GM12878 (cell line): ENCODE measurements at regions not wholly inside any gene's neighbourhood (a gene's known extent, or its start where the extent isn't known, plus 50 kb on each side); places are given as distances from the start of the nearest gene placed in this dataset.

Source experiments
- ATAC-seq: fragments of 200-7000 bp; cut with Tn5 transposase; 3 replicates; pipeline ENCODE4 v1.9.1; 2020; ENCODE audit warnings: mild to moderate bottlenecking, moderate library complexity
- BruUV-seq: library from RNA; stranded (reverse); fragments of 400-500 nt; replicated peaks from 2 replicates; lab custom pipeline; 2021; lab: Mats Ljungman, UMichigan
- CTCF ChIA-PET: fragments of 300-600 bp; sonication (Branson Sonifier 250); formaldehyde crosslinking; extraction: SDS; loops from one replicate; lab custom pipeline; 2021; ENCODE audit warnings: inconsistent platforms; lab: Yijun Ruan, JAX
- POLR2A ChIA-PET: fragments of 350-600 bp; formaldehyde crosslinking; extraction: SDS; loops from one replicate; lab custom pipeline; 2021; ENCODE audit warnings: inconsistent platforms; lab: Charles Lee
- RAD21 ChIA-PET: fragments of 300-600 bp; sonication (Branson Sonifier 250); formaldehyde crosslinking; loops from one replicate; lab custom pipeline; 2023; ENCODE audit warnings: antibody characterized with exemption; ENCODE audit not compliant: unreplicated experiment; lab: Charles Lee
- SMC1A ChIA-PET: fragments of 300-600 bp; sonication (Branson Sonifier 250); formaldehyde crosslinking; loops from one replicate; lab custom pipeline; 2023; ENCODE audit not compliant: unreplicated experiment, uncharacterized antibody; lab: Charles Lee
- DNase-seq: peaks from one replicate; pipeline ENCODE4 v3.0.0-alpha.2; 2011; ENCODE audit warnings: low read depth, low spot score
- FAIRE-seq: peaks from 3 replicates; lab custom pipeline; 2011; peaks lifted over from hg19 to GRCh38; lab: Jason Lieb, UNC
- H2AFZ ChIP-seq: 2 replicates; pipeline ENCODE4 v1.6.0; 2011; ENCODE audit warnings: low read depth, low read length, control low read depth; ENCODE audit not compliant: control insufficient read depth
- H3K27ac ChIP-seq: 2 replicates; pipeline ENCODE4 v1.5.1; 2011; ENCODE audit warnings: control low read depth; ENCODE audit not compliant: control insufficient read depth, insufficient read depth
- H3K27me3 ChIP-seq, 2 experiments: replicated peaks in 1 of 2; 2 replicates each; pipeline versions ENCODE4 v1.6.0 to v1.6.1; 2011; ENCODE audit warnings: low read length in 1 of 2; ENCODE audit not compliant: control insufficient read depth in 2 of 2, insufficient read depth in 2 of 2
- H3K36me3 ChIP-seq, 2 experiments: 2 replicates each; pipeline ENCODE4 v1.5.1; 2011; ENCODE audit warnings: low read length in 1 of 2; ENCODE audit not compliant: control insufficient read depth in 2 of 2, insufficient read depth in 2 of 2
- H3K4me1 ChIP-seq: 2 replicates; pipeline ENCODE4 v1.6.1; 2011; ENCODE audit warnings: mild to moderate bottlenecking, low read length, moderate library complexity, mixed read lengths; ENCODE audit not compliant: control insufficient read depth, insufficient read depth
- H3K4me2 ChIP-seq: 2 replicates; pipeline ENCODE4 v1.6.0; 2011; ENCODE audit warnings: control low read depth; ENCODE audit not compliant: control insufficient read depth, insufficient read depth
- H3K4me3 ChIP-seq: fragments of 200-600 bp; sonication (generic); 2 replicates; pipeline ENCODE4 v1.5.1; 2016
- H3K79me2 ChIP-seq: 2 replicates; pipeline ENCODE4 v1.6.0; 2011; ENCODE audit warnings: low read length; ENCODE audit not compliant: control insufficient read depth, insufficient read depth
- H3K9ac ChIP-seq: 2 replicates; pipeline ENCODE4 v1.8.0; 2011; ENCODE audit warnings: low read length, control low read depth, mixed read lengths; ENCODE audit not compliant: control insufficient read depth, insufficient read depth
- H3K9me3 ChIP-seq: replicated peaks from 3 replicates; pipeline ENCODE4 v1.5.1; 2011; ENCODE audit warnings: mild to moderate bottlenecking, low read length; ENCODE audit not compliant: control insufficient read depth, insufficient read depth
- H4K20me1 ChIP-seq: 2 replicates; pipeline ENCODE4 v1.6.0; 2011; ENCODE audit not compliant: control insufficient read depth, insufficient read depth
- ASH2L ChIP-seq: fragments of 300-600, 200-600 bp; sonication (generic); IDR thresholded peaks from 2 replicates; pipeline ENCODE4 v1.6.1; 2017; ENCODE audit warnings: low read depth, mild to moderate bottlenecking, borderline replicate concordance
- BHLHE40 ChIP-seq, 2 experiments: fragments of 450-650 bp in 1 of 2; IDR thresholded peaks; 2 replicates each; pipeline ENCODE4 v1.6.1; 2011 to 2017; ENCODE audit warnings: low read depth in 2 of 2, borderline replicate concordance in 1 of 2, improper control_type of control experiment in 1 of 2, low read length in 1 of 2, mild to moderate bottlenecking in 1 of 2
- HDAC6 ChIP-seq: fragments of 200-600 bp; sonication (generic); IDR thresholded peaks from one replicate; pipeline ENCODE4 v1.8.0; 2017; ENCODE audit warnings: antibody characterized with exemption; ENCODE audit not compliant: unreplicated experiment
- KLF5 ChIP-seq: fragments of 450-650 bp; IDR thresholded peaks from 2 replicates; pipeline ENCODE4 v1.6.1; 2014; ENCODE audit warnings: mild to moderate bottlenecking; ENCODE audit not compliant: partially characterized antibody
- MTA3 ChIP-seq: IDR thresholded peaks from 2 replicates; pipeline ENCODE4 v1.6.1; 2012; ENCODE audit warnings: low read length, inconsistent platforms, borderline replicate concordance
- NFYB ChIP-seq: IDR thresholded peaks from 2 replicates; pipeline ENCODE4 v1.6.1; 2011; ENCODE audit warnings: low read depth, mild to moderate bottlenecking, low read length, improper control_type of control experiment, moderate library complexity; ENCODE audit not compliant: insufficient read depth
- NR2F1 ChIP-seq: fragments of 450-650 bp; conservative IDR thresholded peaks from 2 replicates; pipeline ENCODE4 v1.6.1; 2017; ENCODE audit warnings: mild to moderate bottlenecking
- POLR2AphosphoS2 ChIP-seq: IDR thresholded peaks from 2 replicates; pipeline ENCODE4 v1.6.1; 2011; ENCODE audit warnings: low read depth, mild to moderate bottlenecking, low read length, improper control_type of control experiment, moderate library complexity
- RAD21 ChIP-seq: IDR thresholded peaks from 2 replicates; pipeline ENCODE4 v1.6.1; 2011; ENCODE audit warnings: mild to moderate bottlenecking, low read depth, low read length, moderate library complexity; ENCODE audit not compliant: insufficient read depth
- SMC3 ChIP-seq: IDR thresholded peaks from 2 replicates; pipeline ENCODE4 v1.6.1; 2011; ENCODE audit warnings: low read length, improper control_type of control experiment, borderline replicate concordance
- SUPT20H ChIP-seq: IDR thresholded peaks from 2 replicates; pipeline ENCODE4 v1.6.1; 2011; ENCODE audit warnings: low read depth, mild to moderate bottlenecking, low read length, moderate library complexity, borderline replicate concordance; ENCODE audit not compliant: control insufficient read depth
- YBX1 ChIP-seq: fragments of 450-650 bp; IDR thresholded peaks from 2 replicates; pipeline ENCODE4 v1.6.1; 2016; ENCODE audit warnings: antibody characterized with exemption
- ZSCAN29 ChIP-seq: fragments of 450-650 bp; IDR thresholded peaks from 2 replicates; pipeline ENCODE4 v1.6.1; 2017; ENCODE audit warnings: mild to moderate bottlenecking, moderate library complexity
- ZZZ3 ChIP-seq: IDR thresholded peaks from 2 replicates; pipeline ENCODE4 v1.6.1; 2011; ENCODE audit warnings: low read depth; ENCODE audit not compliant: control insufficient read depth, insufficient read length
- WGBS: methylation state at CpG from one replicate; pipeline ENCODE4 v1.1.6; 2016; ENCODE audit warnings: low lambda C conversion rate; ENCODE audit not compliant: insufficient replicate concordance, insufficient coverage; ENCODE audit errors: missing lambda C conversion rate; 5-methylcytosine and 5-hydroxymethylcytosine counted together
- in situ Hi-C: fragments of 300-500 bp; cut with MboI; formaldehyde crosslinking; loops from 9 replicates; pipeline ENCODE4 v1.14.3; 2018; ENCODE audit warnings: mixed read lengths
- intact Hi-C: fragments of 100-400 bp; cut with micrococcal nuclease; formaldehyde crosslinking; loops from one replicate; pipeline ENCODE4 v1.14.2; 2022; ENCODE audit not compliant: unreplicated experiment
- TF ChIP-seq, protein P1 (sequence below): fragments of 450-650 bp; IDR thresholded peaks from 2 replicates; pipeline ENCODE4 v1.6.1; 2017; ENCODE audit warnings: low read depth, mild to moderate bottlenecking, moderate library complexity
- TF ChIP-seq, protein P2 (sequence below): IDR thresholded peaks from 2 replicates; pipeline ENCODE4 v1.6.1; 2012; ENCODE audit warnings: low read depth, low read length, improper control_type of control experiment
- TF ChIP-seq, protein P3 (sequence below): fragments of 150-350 bp; IDR thresholded peaks from 2 replicates; pipeline ENCODE4 v1.6.1; 2016; ENCODE audit warnings: low read depth, low read length
- TF ChIP-seq, protein P4 (sequence below): fragments of 450-650 bp; formaldehyde crosslinking; IDR thresholded peaks from 2 replicates; pipeline ENCODE4 v1.4.0; 2022; ENCODE audit warnings: mild to moderate bottlenecking, moderate library complexity

DNA sequence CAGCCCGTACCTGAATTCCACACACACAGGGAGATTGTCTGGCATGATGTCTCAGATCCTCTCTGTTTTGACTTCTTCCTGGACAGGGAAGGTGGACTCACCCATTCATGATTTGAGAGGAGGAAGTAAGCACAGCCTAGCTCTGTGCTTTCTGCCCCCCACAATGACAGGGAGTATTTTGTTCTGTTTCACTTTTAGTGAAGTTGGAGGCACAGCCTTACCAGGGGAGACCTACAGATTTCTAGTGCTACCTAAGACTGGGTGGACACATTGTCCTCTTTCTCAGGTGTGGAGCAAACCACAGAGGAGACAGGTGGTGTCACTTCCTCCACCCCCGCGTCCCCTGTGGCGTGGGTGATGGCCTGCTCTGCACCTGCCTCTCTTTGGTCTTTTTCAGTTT lies 408.6 kb upstream of the PFKP start:
- FAIRE-seq (no peak), DNase-seq (no peak), ATAC-seq (peak; percentile 68)
- ChIA-PET CTCF (no interaction called here), POLR2A (no interaction called here), RAD21 (no interaction called here), SMC1A (no interaction called here)
- Histone ChIP-seq H3K27me3 (no peaks in the 10 kb centered on the region), H3K79me2 (no peaks in the 10 kb centered on the region), H4K20me1 (no peaks in the 10 kb centered on the region), H3K36me3 (no peaks in the 10 kb centered on the region), H3K4me3 (no peak overlapping the region), H3K9me3 (no peaks in the 10 kb centered on the region), H3K4me2 (no peak overlapping the region), H2AFZ (no peak overlapping the region), H3K27ac (no peak overlapping the region), H3K4me1 (no peaks in the 10 kb centered on the region), H3K9ac (no peak overlapping the region)
- intact Hi-C loops = no loop called here
- in situ Hi-C loops = no loop called here
- no TSS peak for BruUV-seq
- 7% methylated on average over 4 of the region's 4 CpGs for WGBS
- TF ChIP-seq HDAC6 (no peak), NR2F1 (no peak), BHLHE40 (IDR thresholded peaks at IDR 0.05; ENCODE audit: borderline replicate concordance in 1 of 2, low read depth in 2 of 2, low read length in 1 of 2) (no peak), NFYB (no peak), ASH2L (no peak), YBX1 (no peak), ZSCAN29 (no peak), KLF5 (no peak), SMC3 (no peak), POLR2AphosphoS2 (no peak), SUPT20H (no peak), ZZZ3 (no peak), RAD21 (no peak), MTA3 (no peak)
- TF ChIP-seq, protein P1, sequence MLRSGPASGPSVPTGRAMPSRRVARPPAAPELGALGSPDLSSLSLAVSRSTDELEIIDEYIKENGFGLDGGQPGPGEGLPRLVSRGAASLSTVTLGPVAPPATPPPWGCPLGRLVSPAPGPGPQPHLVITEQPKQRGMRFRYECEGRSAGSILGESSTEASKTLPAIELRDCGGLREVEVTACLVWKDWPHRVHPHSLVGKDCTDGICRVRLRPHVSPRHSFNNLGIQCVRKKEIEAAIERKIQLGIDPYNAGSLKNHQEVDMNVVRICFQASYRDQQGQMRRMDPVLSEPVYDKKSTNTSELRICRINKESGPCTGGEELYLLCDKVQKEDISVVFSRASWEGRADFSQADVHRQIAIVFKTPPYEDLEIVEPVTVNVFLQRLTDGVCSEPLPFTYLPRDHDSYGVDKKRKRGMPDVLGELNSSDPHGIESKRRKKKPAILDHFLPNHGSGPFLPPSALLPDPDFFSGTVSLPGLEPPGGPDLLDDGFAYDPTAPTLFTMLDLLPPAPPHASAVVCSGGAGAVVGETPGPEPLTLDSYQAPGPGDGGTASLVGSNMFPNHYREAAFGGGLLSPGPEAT = no peak
- TF ChIP-seq, protein P2, sequence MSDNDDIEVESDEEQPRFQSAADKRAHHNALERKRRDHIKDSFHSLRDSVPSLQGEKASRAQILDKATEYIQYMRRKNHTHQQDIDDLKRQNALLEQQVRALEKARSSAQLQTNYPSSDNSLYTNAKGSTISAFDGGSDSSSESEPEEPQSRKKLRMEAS = no peak
- TF ChIP-seq, protein P3, sequence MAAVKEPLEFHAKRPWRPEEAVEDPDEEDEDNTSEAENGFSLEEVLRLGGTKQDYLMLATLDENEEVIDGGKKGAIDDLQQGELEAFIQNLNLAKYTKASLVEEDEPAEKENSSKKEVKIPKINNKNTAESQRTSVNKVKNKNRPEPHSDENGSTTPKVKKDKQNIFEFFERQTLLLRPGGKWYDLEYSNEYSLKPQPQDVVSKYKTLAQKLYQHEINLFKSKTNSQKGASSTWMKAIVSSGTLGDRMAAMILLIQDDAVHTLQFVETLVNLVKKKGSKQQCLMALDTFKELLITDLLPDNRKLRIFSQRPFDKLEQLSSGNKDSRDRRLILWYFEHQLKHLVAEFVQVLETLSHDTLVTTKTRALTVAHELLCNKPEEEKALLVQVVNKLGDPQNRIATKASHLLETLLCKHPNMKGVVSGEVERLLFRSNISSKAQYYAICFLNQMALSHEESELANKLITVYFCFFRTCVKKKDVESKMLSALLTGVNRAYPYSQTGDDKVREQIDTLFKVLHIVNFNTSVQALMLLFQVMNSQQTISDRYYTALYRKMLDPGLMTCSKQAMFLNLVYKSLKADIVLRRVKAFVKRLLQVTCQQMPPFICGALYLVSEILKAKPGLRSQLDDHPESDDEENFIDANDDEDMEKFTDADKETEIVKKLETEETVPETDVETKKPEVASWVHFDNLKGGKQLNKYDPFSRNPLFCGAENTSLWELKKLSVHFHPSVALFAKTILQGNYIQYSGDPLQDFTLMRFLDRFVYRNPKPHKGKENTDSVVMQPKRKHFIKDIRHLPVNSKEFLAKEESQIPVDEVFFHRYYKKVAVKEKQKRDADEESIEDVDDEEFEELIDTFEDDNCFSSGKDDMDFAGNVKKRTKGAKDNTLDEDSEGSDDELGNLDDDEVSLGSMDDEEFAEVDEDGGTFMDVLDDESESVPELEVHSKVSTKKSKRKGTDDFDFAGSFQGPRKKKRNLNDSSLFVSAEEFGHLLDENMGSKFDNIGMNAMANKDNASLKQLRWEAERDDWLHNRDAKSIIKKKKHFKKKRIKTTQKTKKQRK = no peak
- TF ChIP-seq, protein P4, sequence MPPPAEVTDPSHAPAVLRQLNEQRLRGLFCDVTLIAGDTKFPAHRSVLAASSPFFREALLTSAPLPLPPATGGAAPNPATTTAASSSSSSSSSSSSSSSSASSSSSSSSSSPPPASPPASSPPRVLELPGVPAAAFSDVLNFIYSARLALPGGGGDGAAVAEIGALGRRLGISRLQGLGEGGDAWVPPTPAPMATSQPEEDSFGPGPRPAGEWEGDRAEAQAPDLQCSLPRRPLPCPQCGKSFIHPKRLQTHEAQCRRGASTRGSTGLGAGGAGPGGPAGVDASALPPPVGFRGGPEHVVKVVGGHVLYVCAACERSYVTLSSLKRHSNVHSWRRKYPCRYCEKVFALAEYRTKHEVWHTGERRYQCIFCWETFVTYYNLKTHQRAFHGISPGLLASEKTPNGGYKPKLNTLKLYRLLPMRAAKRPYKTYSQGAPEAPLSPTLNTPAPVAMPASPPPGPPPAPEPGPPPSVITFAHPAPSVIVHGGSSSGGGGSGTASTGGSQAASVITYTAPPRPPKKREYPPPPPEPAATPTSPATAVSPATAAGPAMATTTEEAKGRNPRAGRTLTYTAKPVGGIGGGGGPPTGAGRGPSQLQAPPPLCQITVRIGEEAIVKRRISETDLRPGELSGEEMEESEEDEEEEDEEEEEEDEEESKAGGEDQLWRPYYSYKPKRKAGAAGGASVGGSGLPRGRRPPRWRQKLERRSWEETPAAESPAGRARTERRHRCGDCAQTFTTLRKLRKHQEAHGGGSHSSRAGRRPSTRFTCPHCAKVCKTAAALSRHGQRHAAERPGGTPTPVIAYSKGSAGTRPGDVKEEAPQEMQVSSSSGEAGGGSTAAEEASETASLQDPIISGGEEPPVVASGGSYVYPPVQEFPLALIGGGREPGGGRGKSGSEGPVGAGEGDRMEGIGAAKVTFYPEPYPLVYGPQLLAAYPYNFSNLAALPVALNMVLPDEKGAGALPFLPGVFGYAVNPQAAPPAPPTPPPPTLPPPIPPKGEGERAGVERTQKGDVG (CRISPR knock-in tag) = no peak
